ENCODE measurements at regions not wholly inside any gene's neighbourhood (a gene's known extent, or its start where the extent isn't known, plus 50 kb on each side); places are given as distances from the start of the nearest gene placed in this dataset.
"Not testable (repeated sequence)": the region's sequence is repeated elsewhere in the genome, so short reads cannot be mapped to it uniquely, and the experiment has no call there.

GRCh38 chr9:66711553-66711952 is 189.0 kb upstream of the ZNF658 start:
- H3K36me3 ChIP-seq (ENCODE audit: control insufficient read depth in 1 of 2, insufficient read depth in 2 of 2, low read length in 1 of 2); H3K4me1 ChIP-seq (ENCODE audit: control insufficient read depth in 1 of 2, insufficient read depth in 2 of 2, low read length in 2 of 2); H3K27ac ChIP-seq (ENCODE audit: low read depth in 1 of 2, low read length in 2 of 2); DNase-seq; H3K4me3 ChIP-seq (ENCODE audit: low read length in 2 of 2); H3K9me3 ChIP-seq (ENCODE audit: control insufficient read depth, low read length); intact Hi-C loops (cut with DNase I); H3K27me3 ChIP-seq (ENCODE audit: control insufficient read depth in 1 of 2, insufficient read depth in 2 of 2, low read length in 1 of 2); ATAC-seq (ENCODE audit: low FRiP score): not testable (repeated sequence)
- WGBS, 2 donors, result no CpG with 5 or more reads among the region's 6 CpGs

GRCh38 chr9:66712870-66713269 is 187.7 kb upstream of the ZNF658 start:
- intact Hi-C loops (cut with DNase I); DNase-seq; ATAC-seq (ENCODE audit: low FRiP score); H3K27me3 ChIP-seq (ENCODE audit: control insufficient read depth in 1 of 2, insufficient read depth in 2 of 2, low read length in 1 of 2); H3K4me1 ChIP-seq (ENCODE audit: control insufficient read depth in 1 of 2, insufficient read depth in 2 of 2, low read length in 2 of 2); H3K9me3 ChIP-seq (ENCODE audit: control insufficient read depth, low read length); H3K27ac ChIP-seq (ENCODE audit: low read depth in 1 of 2, low read length in 2 of 2); H3K4me3 ChIP-seq (ENCODE audit: low read length in 2 of 2); H3K36me3 ChIP-seq (ENCODE audit: control insufficient read depth in 1 of 2, insufficient read depth in 2 of 2, low read length in 1 of 2): not testable (repeated sequence)
- WGBS, 2 donors, result no CpG with 5 or more reads among the region's 1 CpG

GRCh38 chr9:66713552-66713951 is 187.0 kb upstream of the ZNF658 start:
- H3K9me3 ChIP-seq (ENCODE audit: control insufficient read depth, low read length); intact Hi-C loops (cut with DNase I); H3K27ac ChIP-seq (ENCODE audit: low read depth in 1 of 2, low read length in 2 of 2); H3K27me3 ChIP-seq (ENCODE audit: control insufficient read depth in 1 of 2, insufficient read depth in 2 of 2, low read length in 1 of 2); H3K36me3 ChIP-seq (ENCODE audit: control insufficient read depth in 1 of 2, insufficient read depth in 2 of 2, low read length in 1 of 2); DNase-seq; H3K4me3 ChIP-seq (ENCODE audit: low read length in 2 of 2); ATAC-seq (ENCODE audit: low FRiP score); H3K4me1 ChIP-seq (ENCODE audit: control insufficient read depth in 1 of 2, insufficient read depth in 2 of 2, low read length in 2 of 2): not testable (repeated sequence)
- WGBS, 2 donors, result no CpG with 5 or more reads among the region's 8 CpGs

GRCh38 chr9:66720845-66721244 is 179.7 kb upstream of the ZNF658 start:
- DNase-seq; H3K4me1 ChIP-seq (ENCODE audit: control insufficient read depth in 1 of 2, insufficient read depth in 2 of 2, low read length in 2 of 2); H3K36me3 ChIP-seq (ENCODE audit: control insufficient read depth in 1 of 2, insufficient read depth in 2 of 2, low read length in 1 of 2); intact Hi-C loops (cut with DNase I); H3K27ac ChIP-seq (ENCODE audit: low read depth in 1 of 2, low read length in 2 of 2); ATAC-seq (ENCODE audit: low FRiP score); H3K4me3 ChIP-seq (ENCODE audit: low read length in 2 of 2); H3K27me3 ChIP-seq (ENCODE audit: control insufficient read depth in 1 of 2, insufficient read depth in 2 of 2, low read length in 1 of 2); H3K9me3 ChIP-seq (ENCODE audit: control insufficient read depth, low read length): not testable (repeated sequence)
- WGBS, 2 donors, result no CpG with 5 or more reads among the region's 4 CpGs

DNA sequence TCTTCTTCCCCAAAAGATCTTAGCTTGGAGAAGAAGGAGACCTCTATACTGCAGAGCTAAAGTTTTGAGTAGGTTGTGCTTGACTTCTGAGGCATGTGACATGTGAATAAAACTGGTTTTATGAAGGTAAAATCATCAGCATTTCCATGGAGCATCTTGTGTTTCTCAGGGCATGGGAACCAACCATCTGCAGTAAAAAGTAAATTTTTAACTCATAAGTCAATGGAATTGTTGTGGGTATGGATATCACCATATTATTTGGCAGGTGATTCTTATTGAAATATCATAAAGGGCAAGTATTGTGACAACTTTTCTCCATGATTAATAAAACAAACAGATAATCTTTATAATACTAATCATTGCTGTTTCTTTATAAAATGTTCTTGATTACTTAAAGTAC is 173.0 kb upstream of the ZNF658 start:
- ATAC-seq (ENCODE audit: low FRiP score); H3K36me3 ChIP-seq (ENCODE audit: control insufficient read depth in 1 of 2, insufficient read depth in 2 of 2, low read length in 1 of 2); H3K27ac ChIP-seq (ENCODE audit: low read depth in 1 of 2, low read length in 2 of 2); H3K9me3 ChIP-seq (ENCODE audit: control insufficient read depth, low read length); H3K27me3 ChIP-seq (ENCODE audit: control insufficient read depth in 1 of 2, insufficient read depth in 2 of 2, low read length in 1 of 2); H3K4me1 ChIP-seq (ENCODE audit: control insufficient read depth in 1 of 2, insufficient read depth in 2 of 2, low read length in 2 of 2); DNase-seq; intact Hi-C loops (cut with DNase I); H3K4me3 ChIP-seq (ENCODE audit: low read length in 2 of 2): not testable (repeated sequence)

DNA sequence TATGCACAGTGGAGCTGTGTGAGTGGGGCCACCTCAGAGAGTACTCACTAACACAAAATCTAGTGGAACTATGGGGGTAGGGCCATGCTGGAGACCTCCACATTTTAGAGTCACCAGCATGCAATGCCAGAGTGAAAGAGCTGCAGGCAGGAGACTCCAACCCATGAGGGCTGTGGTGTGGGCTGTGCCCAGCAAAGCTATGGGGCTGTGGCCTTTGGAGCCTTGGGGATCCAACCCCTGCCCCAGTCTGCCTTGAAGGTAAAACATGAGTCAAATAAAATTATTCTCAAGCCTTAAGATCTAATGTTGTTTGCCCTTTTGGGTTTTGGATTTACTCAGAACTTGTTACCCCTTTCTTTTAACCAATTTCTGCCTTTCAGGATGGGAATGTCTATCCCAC is 163.8 kb upstream of the ZNF658 start:
- intact Hi-C loops (cut with DNase I); ATAC-seq (ENCODE audit: low FRiP score); H3K27me3 ChIP-seq (ENCODE audit: control insufficient read depth in 1 of 2, insufficient read depth in 2 of 2, low read length in 1 of 2); H3K4me1 ChIP-seq (ENCODE audit: control insufficient read depth in 1 of 2, insufficient read depth in 2 of 2, low read length in 2 of 2); H3K4me3 ChIP-seq (ENCODE audit: low read length in 2 of 2); H3K36me3 ChIP-seq (ENCODE audit: control insufficient read depth in 1 of 2, insufficient read depth in 2 of 2, low read length in 1 of 2); H3K9me3 ChIP-seq (ENCODE audit: control insufficient read depth, low read length); H3K27ac ChIP-seq (ENCODE audit: low read depth in 1 of 2, low read length in 2 of 2): not testable (repeated sequence)
- DNase-seq, result peak in 1 of 2 donors; percentile 58

DNA sequence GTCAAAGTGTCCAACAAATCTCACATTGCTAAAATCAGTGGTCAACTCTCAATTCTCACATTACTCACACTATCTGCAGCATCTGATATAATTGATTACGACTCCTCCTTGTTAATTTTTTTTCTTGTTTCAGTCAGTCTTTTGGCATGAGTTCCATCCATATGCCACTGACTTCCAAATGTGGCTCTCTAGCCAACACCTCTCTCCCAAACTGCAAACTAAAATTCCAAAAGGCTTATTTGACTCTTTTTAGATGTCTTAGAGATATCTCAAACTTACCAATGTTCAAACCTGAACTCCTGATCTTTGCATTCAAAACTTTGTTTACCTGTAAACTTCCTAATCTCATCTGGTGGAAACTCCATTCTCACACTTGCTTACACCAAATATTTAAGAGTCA is 162.1 kb upstream of the ZNF658 start:
- H3K27me3 ChIP-seq (ENCODE audit: control insufficient read depth in 1 of 2, insufficient read depth in 2 of 2, low read length in 1 of 2); H3K9me3 ChIP-seq (ENCODE audit: control insufficient read depth, low read length); H3K4me3 ChIP-seq (ENCODE audit: low read length in 2 of 2); H3K4me1 ChIP-seq (ENCODE audit: control insufficient read depth in 1 of 2, insufficient read depth in 2 of 2, low read length in 2 of 2); H3K27ac ChIP-seq (ENCODE audit: low read depth in 1 of 2, low read length in 2 of 2); H3K36me3 ChIP-seq (ENCODE audit: control insufficient read depth in 1 of 2, insufficient read depth in 2 of 2, low read length in 1 of 2); ATAC-seq (ENCODE audit: low FRiP score); DNase-seq; intact Hi-C loops (cut with DNase I): not testable (repeated sequence)
- 17 to 29% methylated on average over 1 of the region's 1 CpG for WGBS, 2 donors

- H3K4me3 ChIP-seq (ENCODE audit: low read length in 2 of 2); H3K36me3 ChIP-seq (ENCODE audit: control insufficient read depth in 1 of 2, insufficient read depth in 2 of 2, low read length in 1 of 2); H3K9me3 ChIP-seq (ENCODE audit: control insufficient read depth, low read length); intact Hi-C loops (cut with DNase I); ATAC-seq (ENCODE audit: low FRiP score); H3K4me1 ChIP-seq (ENCODE audit: control insufficient read depth in 1 of 2, insufficient read depth in 2 of 2, low read length in 2 of 2); DNase-seq; H3K27ac ChIP-seq (ENCODE audit: low read depth in 1 of 2, low read length in 2 of 2); H3K27me3 ChIP-seq (ENCODE audit: control insufficient read depth in 1 of 2, insufficient read depth in 2 of 2, low read length in 1 of 2): not testable (repeated sequence)
- WGBS, 2 donors, result no CpG with 5 or more reads among the region's 4 CpGs
These were observed 160.4 kb upstream of the ZNF658 start for GRCh38 chr9:66740136-66740535.

- H3K4me1 ChIP-seq (ENCODE audit: control insufficient read depth in 1 of 2, insufficient read depth in 2 of 2, low read length in 2 of 2); DNase-seq; H3K27me3 ChIP-seq (ENCODE audit: control insufficient read depth in 1 of 2, insufficient read depth in 2 of 2, low read length in 1 of 2); H3K27ac ChIP-seq (ENCODE audit: low read depth in 1 of 2, low read length in 2 of 2); ATAC-seq (ENCODE audit: low FRiP score); H3K4me3 ChIP-seq (ENCODE audit: low read length in 2 of 2); H3K9me3 ChIP-seq (ENCODE audit: control insufficient read depth, low read length); intact Hi-C loops (cut with DNase I); H3K36me3 ChIP-seq (ENCODE audit: control insufficient read depth in 1 of 2, insufficient read depth in 2 of 2, low read length in 1 of 2): not testable (repeated sequence)
- WGBS, 2 donors, result 89% methylated on average over 14 of the region's 27 CpGs
These were observed 154.7 kb upstream of the ZNF658 start for GRCh38 chr9:66745846-66746245.

Data from aorta (tissue), 5 donors.